GM23338 (cell line): ENCODE measurements at regions not wholly inside any gene's neighbourhood (a gene's known extent, or its start where the extent isn't known, plus 50 kb on each side); places are given as distances from the start of the nearest gene placed in this dataset.

ENCODE experiments used
- ATAC-seq: fragments of 200-7000 bp; cut with Tn5 transposase; 3 replicates; pipeline ENCODE4 v1.9.1; 2020
- DNase-seq: peaks from one replicate; pipeline ENCODE4 v3.0.0-alpha.2; 2015; ENCODE audit warnings: low spot score
- H2AFZ ChIP-seq: fragments of 200-600 bp; sonication (generic); 2 replicates; pipeline ENCODE4 v1.8.0; 2016; ENCODE audit warnings: antibody characterized with exemption, mild to moderate bottlenecking, moderate library complexity
- H3F3A ChIP-seq: fragments of 200-600 bp; sonication (generic); replicated peaks from 2 replicates; pipeline ENCODE4 v1.8.0; 2017; ENCODE audit warnings: antibody characterized with exemption, mixed run types, low read depth
- H3K27ac ChIP-seq: fragments of 200-600 bp; sonication (generic); 2 replicates; pipeline ENCODE4 v1.6.1; 2016; ENCODE audit warnings: low read depth
- H3K27me3 ChIP-seq: fragments of 200-600 bp; sonication (generic); 2 replicates; pipeline ENCODE4 v1.8.0; 2016; ENCODE audit warnings: mild to moderate bottlenecking, mixed run types, moderate library complexity; ENCODE audit not compliant: insufficient read depth
- H3K36me3 ChIP-seq: fragments of 200-600 bp; sonication (generic); 2 replicates; pipeline ENCODE4 v1.8.0; 2016; ENCODE audit warnings: mild to moderate bottlenecking; ENCODE audit not compliant: insufficient read depth
- H3K4me1 ChIP-seq: fragments of 200-600 bp; sonication (generic); 2 replicates; pipeline ENCODE4 v1.8.0; 2016; ENCODE audit warnings: mild to moderate bottlenecking, moderate library complexity; ENCODE audit not compliant: insufficient read depth
- H3K4me2 ChIP-seq: fragments of 200-600 bp; sonication (generic); 2 replicates; pipeline ENCODE4 v1.7.1; 2017; ENCODE audit warnings: mixed run types
- H3K4me3 ChIP-seq: fragments of 200-600 bp; sonication (generic); 2 replicates; pipeline ENCODE4 v1.6.1; 2016; ENCODE audit warnings: mixed run types
- H3K79me2 ChIP-seq: fragments of 200-600 bp; sonication (generic); replicated peaks from 2 replicates; pipeline ENCODE4 v1.8.0; 2017; ENCODE audit warnings: mild to moderate bottlenecking; ENCODE audit not compliant: insufficient read depth
- H3K9me2 ChIP-seq: fragments of 200-600 bp; sonication (generic); 2 replicates; pipeline ENCODE4 v1.8.0; 2017; ENCODE audit not compliant: insufficient read depth
- H4K20me1 ChIP-seq: fragments of 200-600 bp; sonication (generic); replicated peaks from 2 replicates; pipeline ENCODE4 v1.8.0; 2017; ENCODE audit warnings: mild to moderate bottlenecking; ENCODE audit not compliant: insufficient read depth
- H3K27ac Mint-ChIP-seq: 2 replicates; pipeline ENCODE4 v1.8.0; 2020; ENCODE audit warnings: inconsistent platforms, mild to moderate bottlenecking, moderate library complexity, mixed read lengths
- H3K27me3 Mint-ChIP-seq: 3 replicates; pipeline ENCODE4 v1.8.0; 2022; ENCODE audit warnings: low read depth, mild to moderate bottlenecking, moderate library complexity, mixed read lengths, inconsistent platforms; ENCODE audit not compliant: insufficient read depth, poor library complexity
- H3K36me3 Mint-ChIP-seq: 3 replicates; pipeline ENCODE4 v1.8.0; 2021; ENCODE audit warnings: low read depth, mild to moderate bottlenecking, inconsistent platforms, moderate library complexity, mixed read lengths
- H3K4me1 Mint-ChIP-seq: 3 replicates; pipeline ENCODE4 v1.8.0; 2020; ENCODE audit warnings: mild to moderate bottlenecking, inconsistent platforms, mixed read lengths
- H3K4me3 Mint-ChIP-seq: 3 replicates; pipeline ENCODE4 v1.8.0; 2021; ENCODE audit warnings: moderate library complexity, mild to moderate bottlenecking, inconsistent platforms, mixed read lengths
- H3K9me3 Mint-ChIP-seq: 3 replicates; pipeline ENCODE4 v1.8.0; 2020; ENCODE audit warnings: moderate library complexity, mild to moderate bottlenecking, inconsistent platforms, mixed read lengths
- CREB1 ChIP-seq: fragments of 250-450 bp; sonication (Bioruptor Pico); IDR thresholded peaks from 2 replicates; pipeline ENCODE4 v1.5.0; 2020; ENCODE audit warnings: low read depth, mild to moderate bottlenecking, moderate library complexity
- CTCF ChIP-seq, 2 experiments: fragments of 200-600 bp in 1 of 2; sonication (generic) in 1 of 2; conservative IDR thresholded peaks; 2 replicates each; pipeline versions ENCODE4 v1.5.1 to v1.6.1; 2016 to 2017; ENCODE audit warnings: antibody characterized with exemption in 2 of 2, low read depth in 2 of 2, mild to moderate bottlenecking in 2 of 2, moderate library complexity in 1 of 2
- EZH2 ChIP-seq: fragments of 200-600 bp; sonication (generic); IDR thresholded peaks from one replicate; pipeline ENCODE4 v1.8.0; 2017; ENCODE audit warnings: antibody characterized with exemption, mild to moderate bottlenecking, low read depth; ENCODE audit not compliant: unreplicated experiment
- EZH2phosphoT487 ChIP-seq: fragments of 200-600 bp; sonication (generic); IDR thresholded peaks from one replicate; pipeline ENCODE4 v1.8.1; 2018; ENCODE audit warnings: antibody characterized with exemption; ENCODE audit not compliant: unreplicated experiment
- JUNB ChIP-seq: IDR thresholded peaks from one replicate; pipeline ENCODE4 v1.6.1; 2016; ENCODE audit warnings: antibody characterized with exemption; ENCODE audit not compliant: unreplicated experiment
- NANOG ChIP-seq: IDR thresholded peaks from 2 replicates; pipeline ENCODE4 v1.6.1; 2016; ENCODE audit warnings: antibody characterized with exemption, borderline replicate concordance
- POLR2AphosphoS5 ChIP-seq: IDR thresholded peaks from 2 replicates; pipeline ENCODE4 v1.6.1; 2016; ENCODE audit warnings: antibody characterized with exemption, low read depth
- STAT1 ChIP-seq: IDR thresholded peaks from one replicate; pipeline ENCODE4 v1.6.1; 2016; ENCODE audit warnings: antibody characterized with exemption; ENCODE audit not compliant: unreplicated experiment
- ZNF114 ChIP-seq: fragments of 250-450 bp; sonication (Bioruptor Pico); IDR thresholded peaks from 2 replicates; pipeline ENCODE4 v1.5.0; 2020; ENCODE audit warnings: mild to moderate bottlenecking, moderate library complexity
- ZNF331 ChIP-seq: fragments of 250-450 bp; sonication (Bioruptor Pico); IDR thresholded peaks from 2 replicates; pipeline ENCODE4 v1.5.0; 2020; ENCODE audit warnings: low read depth, mild to moderate bottlenecking, moderate library complexity
- TF ChIP-seq, protein P1 (sequence below): IDR thresholded peaks from 2 replicates; pipeline ENCODE4 v1.6.1; 2016; ENCODE audit warnings: antibody characterized with exemption
- TF ChIP-seq, protein P2 (sequence below): IDR thresholded peaks from one replicate; pipeline ENCODE4 v1.6.1; 2018; ENCODE audit warnings: antibody characterized with exemption; ENCODE audit not compliant: unreplicated experiment

- TF ChIP-seq EZH2phosphoT487 (no peak), CTCF (conservative IDR thresholded peaks at IDR 0.05; ENCODE audit: low read depth in 2 of 2) (no peak), POLR2AphosphoS5 (no peak), JUNB (no peak), ZNF331 (no peak)
- TF ChIP-seq, protein P1, sequence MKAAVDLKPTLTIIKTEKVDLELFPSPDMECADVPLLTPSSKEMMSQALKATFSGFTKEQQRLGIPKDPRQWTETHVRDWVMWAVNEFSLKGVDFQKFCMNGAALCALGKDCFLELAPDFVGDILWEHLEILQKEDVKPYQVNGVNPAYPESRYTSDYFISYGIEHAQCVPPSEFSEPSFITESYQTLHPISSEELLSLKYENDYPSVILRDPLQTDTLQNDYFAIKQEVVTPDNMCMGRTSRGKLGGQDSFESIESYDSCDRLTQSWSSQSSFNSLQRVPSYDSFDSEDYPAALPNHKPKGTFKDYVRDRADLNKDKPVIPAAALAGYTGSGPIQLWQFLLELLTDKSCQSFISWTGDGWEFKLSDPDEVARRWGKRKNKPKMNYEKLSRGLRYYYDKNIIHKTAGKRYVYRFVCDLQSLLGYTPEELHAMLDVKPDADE = no peak
- TF ChIP-seq, protein P2, sequence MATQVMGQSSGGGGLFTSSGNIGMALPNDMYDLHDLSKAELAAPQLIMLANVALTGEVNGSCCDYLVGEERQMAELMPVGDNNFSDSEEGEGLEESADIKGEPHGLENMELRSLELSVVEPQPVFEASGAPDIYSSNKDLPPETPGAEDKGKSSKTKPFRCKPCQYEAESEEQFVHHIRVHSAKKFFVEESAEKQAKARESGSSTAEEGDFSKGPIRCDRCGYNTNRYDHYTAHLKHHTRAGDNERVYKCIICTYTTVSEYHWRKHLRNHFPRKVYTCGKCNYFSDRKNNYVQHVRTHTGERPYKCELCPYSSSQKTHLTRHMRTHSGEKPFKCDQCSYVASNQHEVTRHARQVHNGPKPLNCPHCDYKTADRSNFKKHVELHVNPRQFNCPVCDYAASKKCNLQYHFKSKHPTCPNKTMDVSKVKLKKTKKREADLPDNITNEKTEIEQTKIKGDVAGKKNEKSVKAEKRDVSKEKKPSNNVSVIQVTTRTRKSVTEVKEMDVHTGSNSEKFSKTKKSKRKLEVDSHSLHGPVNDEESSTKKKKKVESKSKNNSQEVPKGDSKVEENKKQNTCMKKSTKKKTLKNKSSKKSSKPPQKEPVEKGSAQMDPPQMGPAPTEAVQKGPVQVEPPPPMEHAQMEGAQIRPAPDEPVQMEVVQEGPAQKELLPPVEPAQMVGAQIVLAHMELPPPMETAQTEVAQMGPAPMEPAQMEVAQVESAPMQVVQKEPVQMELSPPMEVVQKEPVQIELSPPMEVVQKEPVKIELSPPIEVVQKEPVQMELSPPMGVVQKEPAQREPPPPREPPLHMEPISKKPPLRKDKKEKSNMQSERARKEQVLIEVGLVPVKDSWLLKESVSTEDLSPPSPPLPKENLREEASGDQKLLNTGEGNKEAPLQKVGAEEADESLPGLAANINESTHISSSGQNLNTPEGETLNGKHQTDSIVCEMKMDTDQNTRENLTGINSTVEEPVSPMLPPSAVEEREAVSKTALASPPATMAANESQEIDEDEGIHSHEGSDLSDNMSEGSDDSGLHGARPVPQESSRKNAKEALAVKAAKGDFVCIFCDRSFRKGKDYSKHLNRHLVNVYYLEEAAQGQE = no peak
Measured at GRCh38 chr4:165802452-165802851, 70.6 kb upstream of the TLL1 start (continued).

DNA sequence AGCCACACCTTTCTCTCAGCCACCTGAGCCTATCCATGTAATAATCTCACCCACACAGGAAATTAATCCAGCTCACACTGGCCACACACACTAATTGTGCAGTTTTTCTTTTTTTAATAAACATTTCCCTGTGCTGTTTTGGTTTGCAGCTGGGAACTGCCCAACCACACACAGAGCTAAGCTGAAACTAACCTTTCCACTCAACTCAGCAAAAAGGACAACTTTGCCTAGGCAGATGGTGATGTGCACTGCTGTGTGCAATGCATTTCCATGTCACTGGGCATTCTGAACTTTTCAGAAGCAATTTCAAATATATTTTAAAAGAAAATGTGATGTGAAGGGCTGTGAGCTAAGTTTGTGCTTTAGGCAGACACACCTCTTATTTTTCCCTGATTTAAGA is 70.0 kb upstream of the TLL1 start:
- ATAC-seq (no peak), DNase-seq (no peak)
- Histone ChIP-seq H4K20me1 (no peaks in the 10 kb centered on the region), H3K4me1 (0 out of 2 replicates have a peak, but pooled peaks cover 6% of the 10 kb centered on the region), H3K36me3 (no peaks in the 10 kb centered on the region), H3K27ac (no peak overlapping the region), H3K4me2 (no peak overlapping the region), H3F3A (no peaks in the 10 kb centered on the region), H3K27me3 (no peaks in the 10 kb centered on the region), H3K4me3 (no peak overlapping the region), H2AFZ (no peak overlapping the region; the same call in 1 of the 2 replicates), H3K9me2 (no peaks in the 10 kb centered on the region), H3K79me2 (no peaks in the 10 kb centered on the region)
- H3K4me1 Mint-ChIP-seq = peaks cover 10% of the 10 kb centered on the region; the same call in 2 of the 3 replicates
- no peaks in the 10 kb centered on the region for H3K27me3 Mint-ChIP-seq
- no peak overlapping the region for H3K4me3 Mint-ChIP-seq
- H3K36me3 Mint-ChIP-seq = no peaks in the 10 kb centered on the region
- H3K27ac Mint-ChIP-seq = no peak overlapping the region
- H3K9me3 Mint-ChIP-seq = 0 out of 3 replicates have a peak, but pooled peaks cover 3% of the 10 kb centered on the region
- TF ChIP-seq, protein P2 = no peak
- no peak for TF ChIP-seq CTCF (conservative IDR thresholded peaks at IDR 0.05; ENCODE audit: low read depth in 2 of 2)
- TF ChIP-seq, protein P1 = no peak
- TF ChIP-seq EZH2 = no peak
- TF ChIP-seq JUNB = no peak
- TF ChIP-seq ZNF114 (CRISPR knock-in tag) = no peak
- TF ChIP-seq STAT1 = no peak
- TF ChIP-seq ZNF331 = no peak
- no peak for TF ChIP-seq NANOG
- TF ChIP-seq CREB1 = no peak
